Coronary artery (tissue), 2 donors: ENCODE measurements at regions not wholly inside any gene's neighbourhood (a gene's known extent, or its start where the extent isn't known, plus 50 kb on each side); places are given as distances from the start of the nearest gene placed in this dataset.

ENCODE experiments used
- DNase-seq: peaks from one replicate; pipeline ENCODE4 v3.0.0-alpha.2; 2017; ENCODE audit warnings: low spot score
- H3K27ac ChIP-seq, 2 donors: fragments of 200-600 bp; sonication (generic); one replicate each; pipeline ENCODE4 v1.5.1; 2016 to 2019
- H3K4me3 ChIP-seq: fragments of 200-600 bp; sonication (generic); 2 replicates; pipeline ENCODE4 v1.5.1; 2016; ENCODE audit warnings: mild to moderate bottlenecking, moderate library complexity
- CTCF ChIP-seq: fragments of 200-600 bp; sonication (generic); IDR thresholded peaks from one replicate; pipeline ENCODE4 v1.5.1; 2019; ENCODE audit warnings: antibody characterized with exemption

GRCh38 chr1:30259631-30260030 lies 463.8 kb downstream of the MATN1 start:
- H3K4me3 ChIP-seq, result no peak overlapping the region
- no peak for TF ChIP-seq CTCF
- DNase-seq, result no peak
- H3K27ac ChIP-seq, result no peak overlapping the region

- no peak for DNase-seq
- H3K27ac ChIP-seq, result no peak overlapping the region
- TF ChIP-seq CTCF, result no peak
- no peak overlapping the region for H3K4me3 ChIP-seq
These were observed 464.5 kb downstream of the MATN1 start for GRCh38 chr1:30258876-30259275.

GRCh38 chr1:30258471-30258870 lies 464.9 kb downstream of the MATN1 start:
- H3K27ac ChIP-seq, result no peak overlapping the region
- H3K4me3 ChIP-seq, result no peak overlapping the region
- no peak for TF ChIP-seq CTCF
- DNase-seq, result no peak

GRCh38 chr1:30257742-30258380 lies 465.5 kb downstream of the MATN1 start:
- H3K27ac ChIP-seq, result no peak overlapping the region

GRCh38 chr1:30257322-30257721 lies 466.1 kb downstream of the MATN1 start:
- no peak for DNase-seq
- no peak overlapping the region for H3K27ac ChIP-seq
- TF ChIP-seq CTCF, result no peak
- no peak overlapping the region for H3K4me3 ChIP-seq

More at GRCh38 chr1:30257742-30258380, 465.5 kb downstream of the MATN1 start:
- no peak overlapping the region for H3K4me3 ChIP-seq
- TF ChIP-seq CTCF, result no peak
- no peak for DNase-seq

- no peak for TF ChIP-seq CTCF
- no peak overlapping the region for H3K4me3 ChIP-seq
- DNase-seq, result no peak
- no peak overlapping the region for H3K27ac ChIP-seq
These were observed 466.5 kb downstream of the MATN1 start for GRCh38 chr1:30256911-30257310.

- Histone ChIP-seq H3K27ac (no peak overlapping the region), H3K4me3 (no peak overlapping the region)
- TF ChIP-seq CTCF, result no peak
- no peak for DNase-seq
These were observed 468.2 kb downstream of the MATN1 start for GRCh38 chr1:30255111-30255724.
